A549 (cell line): ENCODE measurements at regions not wholly inside any gene's neighbourhood (a gene's known extent, or its start where the extent isn't known, plus 50 kb on each side); places are given as distances from the start of the nearest gene placed in this dataset.

ENCODE experiments used
- ATAC-seq, 2 experiments: fragments of 200-7000 bp in 1 of 2; fragments of >200 bp in 1 of 2; cut with Nextera tagmentation in 1 of 2; cut with Tn5 transposase in 1 of 2; 3 replicates each; pipeline versions ENCODE4 v1.8.0 to v1.9.1; 2018 to 2020; ENCODE audit warnings: mild to moderate bottlenecking in 1 of 2, moderate library complexity in 1 of 2
- CTCF ChIA-PET: fragments of 300-600 bp; sonication (Branson Sonifier 250); formaldehyde crosslinking; extraction: SDS; loops from one replicate; lab custom pipeline; 2021; ENCODE audit warnings: antibody characterized with exemption, inconsistent platforms; lab: Yijun Ruan, JAX
- POLR2A ChIA-PET: fragments of 350-600 bp; formaldehyde crosslinking; extraction: SDS; loops from one replicate; lab custom pipeline; 2021; ENCODE audit warnings: antibody characterized with exemption, inconsistent platforms; lab: Yijun Ruan, JAX
- DNase-seq, 2 experiments: peaks; one replicate each; pipeline versions ENCODE4 v3.0.0 to v3.0.0-alpha.2; 2011 to 2016; ENCODE audit warnings: low read depth in 1 of 2, low spot score in 1 of 2
- FAIRE-seq: peaks from 2 replicates; lab custom pipeline; 2011; peaks lifted over from hg19 to GRCh38; lab: Jason Lieb, UNC
- H3K27ac ChIP-seq, 2 experiments: fragments of >200 bp; sonication (Bioruptor Twin); formaldehyde crosslinking; 3 replicates each; pipeline ENCODE4 v1.5.1; 2016 to 2017
- H3K4me1 ChIP-seq: fragments of >200 bp; sonication (Bioruptor Twin); formaldehyde crosslinking; 3 replicates; pipeline ENCODE4 v1.6.1; 2016
- H3K4me2 ChIP-seq: fragments of >200 bp; sonication (Bioruptor Twin); formaldehyde crosslinking; 3 replicates; pipeline ENCODE4 v1.6.1; 2016
- H3K4me3 ChIP-seq: fragments of >200 bp; sonication (Bioruptor Twin); formaldehyde crosslinking; 3 replicates; pipeline ENCODE4 v1.5.1; 2016
- H3K9me3 ChIP-seq: fragments of >200 bp; sonication (Bioruptor Twin); formaldehyde crosslinking; 3 replicates; pipeline ENCODE4 v1.6.1; 2016
- BHLHE40 ChIP-seq: IDR thresholded peaks from 2 replicates; pipeline ENCODE4 v1.6.1; 2012; ENCODE audit warnings: low read depth, low read length, inconsistent platforms
- CBX8 ChIP-seq: fragments of 200-600 bp; sonication (generic); IDR thresholded peaks from 2 replicates; pipeline ENCODE4 v1.6.1; 2016
- EHF ChIP-seq: fragments of 250-450 bp; sonication (Bioruptor Pico); IDR thresholded peaks from 2 replicates; pipeline ENCODE4 v1.5.0; 2020; ENCODE audit warnings: mild to moderate bottlenecking
- EHMT2 ChIP-seq: fragments of 200-600 bp; sonication (generic); IDR thresholded peaks from 2 replicates; pipeline ENCODE4 v1.6.1; 2016; ENCODE audit warnings: antibody characterized with exemption, low read depth, mild to moderate bottlenecking, moderate library complexity
- ESRRA ChIP-seq: fragments of 150-350 bp; IDR thresholded peaks from 2 replicates; pipeline ENCODE4 v1.6.1; 2014; ENCODE audit warnings: mild to moderate bottlenecking, low read length, borderline replicate concordance
- FOSL2 ChIP-seq, 2 experiments: fragments of 450-650 bp in 1 of 2; fragments of >200 bp in 1 of 2; sonication (Bioruptor Twin) in 1 of 2; formaldehyde crosslinking; IDR thresholded peaks; 2 replicates each; pipeline versions ENCODE4 v1.5.0 to v1.6.1; 2016 to 2020; ENCODE audit warnings: mild to moderate bottlenecking in 1 of 2, moderate library complexity in 1 of 2
- GATA3 ChIP-seq: IDR thresholded peaks from 2 replicates; pipeline ENCODE4 v1.6.1; 2012; ENCODE audit warnings: borderline replicate concordance
- HDAC2 ChIP-seq: fragments of 200-600 bp; sonication (generic); IDR thresholded peaks from 2 replicates; pipeline ENCODE4 v1.6.1; 2016
- HEYL ChIP-seq: fragments of 250-450 bp; sonication (Bioruptor Pico); IDR thresholded peaks from 2 replicates; pipeline ENCODE4 v1.8.0; 2021; ENCODE audit warnings: mild to moderate bottlenecking, moderate library complexity
- HOXA7 ChIP-seq: fragments of 250-450 bp; sonication (Bioruptor Pico); IDR thresholded peaks from 2 replicates; pipeline ENCODE4 v1.5.0; 2020; ENCODE audit warnings: mild to moderate bottlenecking, moderate library complexity
- HOXB13 ChIP-seq: fragments of 250-450 bp; sonication (Bioruptor Pico); IDR thresholded peaks from 2 replicates; pipeline ENCODE4 v1.5.0; 2020; ENCODE audit warnings: low read depth, mild to moderate bottlenecking, moderate library complexity
- HOXB5 ChIP-seq: fragments of 250-450 bp; sonication (Bioruptor Pico); IDR thresholded peaks from 2 replicates; pipeline ENCODE4 v1.5.0; 2020; ENCODE audit warnings: mild to moderate bottlenecking, moderate library complexity
- KDM1A ChIP-seq: fragments of 200-600 bp; sonication (generic); IDR thresholded peaks from 2 replicates; pipeline ENCODE4 v1.6.1; 2016; ENCODE audit warnings: low read depth, mild to moderate bottlenecking
- MAFK ChIP-seq: fragments of 450-650 bp; IDR thresholded peaks from 2 replicates; pipeline ENCODE4 v1.6.1; 2014; ENCODE audit not compliant: partially characterized antibody
- MYC ChIP-seq: IDR thresholded peaks from 2 replicates; pipeline ENCODE4 v1.6.1; 2012; ENCODE audit warnings: mild to moderate bottlenecking, inconsistent platforms, low read length, improper control_type of control experiment, borderline replicate concordance
- POLR2A ChIP-seq: IDR thresholded peaks from 2 replicates; pipeline ENCODE4 v1.6.1; 2012; ENCODE audit warnings: mild to moderate bottlenecking, low read length
- RCOR1 ChIP-seq: fragments of 150-350 bp; IDR thresholded peaks from 2 replicates; pipeline ENCODE4 v1.6.1; 2014; ENCODE audit warnings: antibody characterized with exemption, low read length, low read depth
- RFX5 ChIP-seq: fragments of 450-650 bp; IDR thresholded peaks from 2 replicates; pipeline ENCODE4 v1.7.1; 2014; ENCODE audit warnings: antibody characterized with exemption, mild to moderate bottlenecking, moderate library complexity
- SMC3 ChIP-seq: fragments of >200 bp; sonication (Bioruptor Twin); formaldehyde crosslinking; IDR thresholded peaks from 3 replicates; pipeline ENCODE4 v1.6.1; 2018; ENCODE audit warnings: inconsistent platforms
- TFCP2L1 ChIP-seq: fragments of 250-450 bp; sonication (Bioruptor Pico); IDR thresholded peaks from 2 replicates; pipeline ENCODE4 v1.5.0; 2021; ENCODE audit warnings: mild to moderate bottlenecking
- TP53 ChIP-seq: fragments of 250-450 bp; sonication (Bioruptor Pico); IDR thresholded peaks from 2 replicates; pipeline ENCODE4 v1.5.0; 2021; ENCODE audit warnings: mild to moderate bottlenecking, moderate library complexity
- ZC3H11A ChIP-seq: fragments of 450-650 bp; IDR thresholded peaks from 2 replicates; pipeline ENCODE4 v1.6.1; 2014; ENCODE audit warnings: antibody characterized with exemption, mild to moderate bottlenecking
- ZNF302 ChIP-seq: fragments of 250-450 bp; sonication (Bioruptor Pico); IDR thresholded peaks from 2 replicates; pipeline ENCODE4 v1.9.0; 2021; ENCODE audit warnings: inconsistent platforms, mild to moderate bottlenecking, moderate library complexity
- WGBS: methylation state at CpG from one replicate; pipeline ENCODE4 v1.1.6; 2017; ENCODE audit errors: missing lambda C conversion rate; 5-methylcytosine and 5-hydroxymethylcytosine counted together
- TF ChIP-seq, protein P1 (sequence below): fragments of 250-450 bp; sonication (Bioruptor Pico); IDR thresholded peaks from 2 replicates; pipeline ENCODE4 v1.5.0; 2020; ENCODE audit warnings: low read depth, mild to moderate bottlenecking, moderate library complexity
- TF ChIP-seq, protein P2 (sequence below): IDR thresholded peaks from 2 replicates; pipeline ENCODE4 v1.6.1; 2012
- TF ChIP-seq, protein P3 (sequence below): fragments of 150-350 bp; IDR thresholded peaks from 2 replicates; pipeline ENCODE4 v1.6.1; 2014; ENCODE audit warnings: low read depth, mild to moderate bottlenecking, low read length
- TF ChIP-seq, protein P4 (sequence below): fragments of 450-650 bp; IDR thresholded peaks from 2 replicates; pipeline ENCODE4 v1.6.1; 2014; ENCODE audit warnings: antibody characterized with exemption
- TF ChIP-seq, protein P5 (sequence below): fragments of 250-450 bp; sonication (Bioruptor Pico); IDR thresholded peaks from 2 replicates; pipeline ENCODE4 v1.5.0; 2021; ENCODE audit warnings: mild to moderate bottlenecking, moderate library complexity, borderline replicate concordance
- TF ChIP-seq, protein P6 (sequence below): fragments of >200 bp; sonication (Bioruptor Twin); formaldehyde crosslinking; IDR thresholded peaks from 3 replicates; pipeline ENCODE4 v1.6.1; 2016

DNA sequence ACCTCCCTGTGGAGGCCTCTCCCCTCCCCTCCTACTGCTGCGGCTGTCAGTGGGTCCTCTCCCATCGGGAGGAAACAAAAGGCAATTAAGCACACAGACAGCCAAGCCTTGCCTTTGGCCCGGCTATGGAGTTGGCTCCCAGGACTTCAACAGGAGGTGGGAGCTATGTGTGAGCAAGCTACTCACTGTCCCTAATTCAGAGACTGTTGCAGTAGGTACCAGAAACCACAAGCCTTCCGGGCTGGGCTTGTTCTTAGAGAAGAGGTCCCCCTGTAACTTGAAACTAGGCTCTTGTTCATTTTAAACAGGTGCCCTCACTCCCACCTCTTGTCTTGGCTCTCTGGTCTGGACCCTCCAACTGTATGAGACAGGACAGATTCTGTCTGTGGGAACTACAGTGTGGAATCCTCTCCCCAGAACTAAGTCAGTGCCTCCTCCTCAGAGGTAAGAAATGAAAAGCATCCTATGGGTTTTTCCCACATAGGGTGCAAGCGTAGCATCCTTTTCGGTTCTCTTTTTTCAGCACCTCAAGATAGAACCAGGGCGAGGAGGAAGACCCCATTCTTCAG is 561.1 kb downstream of the EBF1 start:
- H3K27ac ChIP-seq = no peak overlapping the region
- 14% methylated on average over 7 of the region's 7 CpGs for WGBS
- no peak overlapping the region for H3K4me3 ChIP-seq
- no peak overlapping the region for H3K4me2 ChIP-seq
- POLR2A ChIA-PET = no interaction called here
- H3K4me1 ChIP-seq = no peaks in the 10 kb centered on the region
- DNase-seq (no peak), ATAC-seq (no peak), FAIRE-seq (no peak)
- CTCF ChIA-PET = no interaction called here
- TF ChIP-seq HEYL (no peak), FOSL2 (IDR thresholded peaks at IDR 0.05) (no peak), FOSL2 (CRISPR knock-in tag; IDR thresholded peaks at IDR 0.05) (no peak), ESRRA (no peak), RCOR1 (no peak), ZC3H11A (no peak), TP53 (CRISPR knock-in tag) (no peak)
- TF ChIP-seq, protein P1, sequence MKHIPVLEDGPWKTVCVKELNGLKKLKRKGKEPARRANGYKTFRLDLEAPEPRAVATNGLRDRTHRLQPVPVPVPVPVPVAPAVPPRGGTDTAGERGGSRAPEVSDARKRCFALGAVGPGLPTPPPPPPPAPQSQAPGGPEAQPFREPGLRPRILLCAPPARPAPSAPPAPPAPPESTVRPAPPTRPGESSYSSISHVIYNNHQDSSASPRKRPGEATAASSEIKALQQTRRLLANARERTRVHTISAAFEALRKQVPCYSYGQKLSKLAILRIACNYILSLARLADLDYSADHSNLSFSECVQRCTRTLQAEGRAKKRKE (CRISPR knock-in tag) = no peak
- H3K9me3 ChIP-seq = no peaks in the 10 kb centered on the region

DNA sequence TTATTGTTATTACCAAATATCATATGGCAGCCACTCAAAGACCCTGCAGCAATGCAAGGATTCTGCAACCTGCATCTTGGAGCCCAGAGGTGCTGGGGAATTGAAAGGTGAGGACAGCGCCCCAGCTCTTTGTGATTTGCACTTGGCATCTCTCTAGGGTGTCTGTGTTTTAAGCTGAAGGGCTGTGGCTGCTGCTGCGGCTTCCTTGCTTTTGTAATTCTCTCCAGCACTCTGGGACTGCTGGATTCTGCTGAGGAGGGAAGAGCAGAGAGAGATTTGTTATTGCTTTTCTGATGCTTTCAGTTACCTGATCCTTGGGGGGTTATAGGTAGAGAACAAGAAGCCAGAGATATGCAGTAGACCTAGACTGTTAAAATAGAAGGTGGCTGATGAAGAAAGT is 562.4 kb downstream of the EBF1 start:
- FAIRE-seq (no peak), ATAC-seq (no peak), DNase-seq (no peak)
- POLR2A ChIA-PET = no interaction called here
- Histone ChIP-seq H3K4me3 (no peak overlapping the region), H3K4me1 (no peaks in the 10 kb centered on the region), H3K4me2 (no peak overlapping the region), H3K9me3 (no peaks in the 10 kb centered on the region), H3K27ac (no peak overlapping the region)
- CTCF ChIA-PET = no interaction called here
- 0% methylated on average over 1 of the region's 2 CpGs for WGBS
- TF ChIP-seq, protein P2, sequence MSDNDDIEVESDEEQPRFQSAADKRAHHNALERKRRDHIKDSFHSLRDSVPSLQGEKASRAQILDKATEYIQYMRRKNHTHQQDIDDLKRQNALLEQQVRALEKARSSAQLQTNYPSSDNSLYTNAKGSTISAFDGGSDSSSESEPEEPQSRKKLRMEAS = no peak
- TF ChIP-seq SMC3 = no peak
- no peak for TF ChIP-seq HDAC2
- TF ChIP-seq, protein P3, sequence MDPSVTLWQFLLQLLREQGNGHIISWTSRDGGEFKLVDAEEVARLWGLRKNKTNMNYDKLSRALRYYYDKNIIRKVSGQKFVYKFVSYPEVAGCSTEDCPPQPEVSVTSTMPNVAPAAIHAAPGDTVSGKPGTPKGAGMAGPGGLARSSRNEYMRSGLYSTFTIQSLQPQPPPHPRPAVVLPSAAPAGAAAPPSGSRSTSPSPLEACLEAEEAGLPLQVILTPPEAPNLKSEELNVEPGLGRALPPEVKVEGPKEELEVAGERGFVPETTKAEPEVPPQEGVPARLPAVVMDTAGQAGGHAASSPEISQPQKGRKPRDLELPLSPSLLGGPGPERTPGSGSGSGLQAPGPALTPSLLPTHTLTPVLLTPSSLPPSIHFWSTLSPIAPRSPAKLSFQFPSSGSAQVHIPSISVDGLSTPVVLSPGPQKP = no peak
- TF ChIP-seq RCOR1 = no peak
- no peak for TF ChIP-seq GATA3
- no peak for TF ChIP-seq HOXB13
- TF ChIP-seq, protein P4, sequence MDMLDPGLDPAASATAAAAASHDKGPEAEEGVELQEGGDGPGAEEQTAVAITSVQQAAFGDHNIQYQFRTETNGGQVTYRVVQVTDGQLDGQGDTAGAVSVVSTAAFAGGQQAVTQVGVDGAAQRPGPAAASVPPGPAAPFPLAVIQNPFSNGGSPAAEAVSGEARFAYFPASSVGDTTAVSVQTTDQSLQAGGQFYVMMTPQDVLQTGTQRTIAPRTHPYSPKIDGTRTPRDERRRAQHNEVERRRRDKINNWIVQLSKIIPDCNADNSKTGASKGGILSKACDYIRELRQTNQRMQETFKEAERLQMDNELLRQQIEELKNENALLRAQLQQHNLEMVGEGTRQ = no peak
- no peak for TF ChIP-seq TFCP2L1 (CRISPR knock-in tag)
- no peak for TF ChIP-seq EHF (CRISPR knock-in tag)
- TF ChIP-seq ZNF302 (CRISPR knock-in tag) = no peak
- TF ChIP-seq ZC3H11A = no peak

DNA sequence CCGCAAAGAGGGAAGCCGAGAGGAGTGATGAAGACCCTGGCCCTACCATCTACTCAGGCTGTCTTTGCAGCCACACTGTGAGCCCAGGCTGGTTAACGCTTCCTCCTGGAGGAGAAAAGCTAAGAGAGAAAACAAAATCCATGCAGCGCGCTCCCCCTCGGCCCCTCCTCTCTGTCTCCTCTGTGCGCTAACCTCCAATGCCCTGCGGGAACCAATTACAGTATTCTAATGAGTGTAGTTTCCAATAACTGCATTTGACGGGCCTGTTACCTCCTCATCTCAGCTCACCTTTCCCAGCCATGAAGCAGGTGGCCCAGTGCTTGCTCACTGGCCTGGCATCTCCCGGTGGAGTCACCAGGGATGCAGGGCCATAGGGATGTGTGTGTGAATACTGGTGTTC is 565.5 kb downstream of the EBF1 start:
- FAIRE-seq = no peak
- H3K27ac ChIP-seq = no peak overlapping the region
- ATAC-seq = no peak
- no peaks in the 10 kb centered on the region for H3K9me3 ChIP-seq
- 54% methylated on average over 10 of the region's 10 CpGs for WGBS
- ChIA-PET POLR2A (no interaction called here), CTCF (interaction anchor here (1.0 kb wide), 1 partner anchor 257 kb away, joined by 3 read pairs; no protein-coding TSS in a partner anchor)
- no peak overlapping the region for H3K4me2 ChIP-seq
- H3K4me1 ChIP-seq = no peaks in the 10 kb centered on the region
- H3K4me3 ChIP-seq = no peak overlapping the region
- no peak for DNase-seq
- TF ChIP-seq KDM1A (no peak), MAFK (no peak), ZNF302 (CRISPR knock-in tag) (no peak), BHLHE40 (no peak), HOXB13 (no peak), EHMT2 (no peak), TFCP2L1 (CRISPR knock-in tag) (no peak), RFX5 (no peak), HOXA7 (CRISPR knock-in tag) (no peak), HOXB5 (CRISPR knock-in tag) (no peak), EHF (CRISPR knock-in tag) (no peak), MYC (no peak), CBX8 (no peak), POLR2A (no peak)
- TF ChIP-seq, protein P1 (CRISPR knock-in tag) = no peak
- TF ChIP-seq, protein P5, sequence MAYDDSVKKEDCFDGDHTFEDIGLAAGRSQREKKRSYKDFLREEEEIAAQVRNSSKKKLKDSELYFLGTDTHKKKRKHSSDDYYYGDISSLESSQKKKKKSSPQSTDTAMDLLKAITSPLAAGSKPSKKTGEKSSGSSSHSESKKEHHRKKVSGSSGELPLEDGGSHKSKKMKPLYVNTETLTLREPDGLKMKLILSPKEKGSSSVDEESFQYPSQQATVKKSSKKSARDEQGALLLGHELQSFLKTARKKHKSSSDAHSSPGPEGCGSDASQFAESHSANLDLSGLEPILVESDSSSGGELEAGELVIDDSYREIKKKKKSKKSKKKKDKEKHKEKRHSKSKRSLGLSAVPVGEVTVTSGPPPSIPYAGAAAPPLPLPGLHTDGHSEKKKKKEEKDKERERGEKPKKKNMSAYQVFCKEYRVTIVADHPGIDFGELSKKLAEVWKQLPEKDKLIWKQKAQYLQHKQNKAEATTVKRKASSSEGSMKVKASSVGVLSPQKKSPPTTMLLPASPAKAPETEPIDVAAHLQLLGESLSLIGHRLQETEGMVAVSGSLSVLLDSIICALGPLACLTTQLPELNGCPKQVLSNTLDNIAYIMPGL (CRISPR knock-in tag) = no peak
- TF ChIP-seq, protein P6, sequence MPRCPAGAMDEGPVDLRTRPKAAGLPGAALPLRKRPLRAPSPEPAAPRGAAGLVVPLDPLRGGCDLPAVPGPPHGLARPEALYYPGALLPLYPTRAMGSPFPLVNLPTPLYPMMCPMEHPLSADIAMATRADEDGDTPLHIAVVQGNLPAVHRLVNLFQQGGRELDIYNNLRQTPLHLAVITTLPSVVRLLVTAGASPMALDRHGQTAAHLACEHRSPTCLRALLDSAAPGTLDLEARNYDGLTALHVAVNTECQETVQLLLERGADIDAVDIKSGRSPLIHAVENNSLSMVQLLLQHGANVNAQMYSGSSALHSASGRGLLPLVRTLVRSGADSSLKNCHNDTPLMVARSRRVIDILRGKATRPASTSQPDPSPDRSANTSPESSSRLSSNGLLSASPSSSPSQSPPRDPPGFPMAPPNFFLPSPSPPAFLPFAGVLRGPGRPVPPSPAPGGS = no peak
